ENCODE measurements at regions not wholly inside any gene's neighbourhood (a gene's known extent, or its start where the extent isn't known, plus 50 kb on each side); places are given as distances from the start of the nearest gene placed in this dataset.

- no peak overlapping the region for H3K27ac ChIP-seq
- no peak for TF ChIP-seq ZFX (IDR thresholded peaks at IDR 0.05; ENCODE audit: borderline replicate concordance)
- no peak for TF ChIP-seq CTCF (IDR thresholded peaks at IDR 0.05)
Observed at GRCh38 chr22:48619721-48620120, 1208.0 kb downstream of the BRD1 start.

- H3K27ac ChIP-seq: no peak overlapping the region
- TF ChIP-seq CTCF (IDR thresholded peaks at IDR 0.05) (no peak), ZFX (IDR thresholded peaks at IDR 0.05; ENCODE audit: borderline replicate concordance) (no peak)
Observed at GRCh38 chr22:48618326-48618725, 1209.3 kb downstream of the BRD1 start.

GRCh38 chr22:48616656-48617055, 1211.0 kb downstream of the BRD1 start:
- no peak overlapping the region for H3K27ac ChIP-seq
- TF ChIP-seq CTCF (IDR thresholded peaks at IDR 0.05) (no peak), ZFX (IDR thresholded peaks at IDR 0.05; ENCODE audit: borderline replicate concordance) (no peak)

GRCh38 chr22:48615171-48616008, 1212.3 kb downstream of the BRD1 start:
- H3K27ac ChIP-seq: no peak overlapping the region
- TF ChIP-seq ZFX (IDR thresholded peaks at IDR 0.05; ENCODE audit: borderline replicate concordance) (no peak), CTCF (IDR thresholded peaks at IDR 0.05) (no peak)

GRCh38 chr22:48613566-48614200, 1214.0 kb downstream of the BRD1 start:
- H3K27ac ChIP-seq: no peak overlapping the region
- TF ChIP-seq CTCF (IDR thresholded peaks at IDR 0.05) (no peak), ZFX (IDR thresholded peaks at IDR 0.05; ENCODE audit: borderline replicate concordance) (no peak)

- no peak for TF ChIP-seq ZFX (IDR thresholded peaks at IDR 0.05; ENCODE audit: borderline replicate concordance)
- TF ChIP-seq CTCF (IDR thresholded peaks at IDR 0.05): no peak
- H3K27ac ChIP-seq: no peak overlapping the region
Observed at GRCh38 chr22:48612077-48612995, 1215.3 kb downstream of the BRD1 start.
